ENCODE measurements at regions not wholly inside any gene's neighbourhood (a gene's known extent, or its start where the extent isn't known, plus 50 kb on each side); places are given as distances from the start of the nearest gene placed in this dataset.

DNA sequence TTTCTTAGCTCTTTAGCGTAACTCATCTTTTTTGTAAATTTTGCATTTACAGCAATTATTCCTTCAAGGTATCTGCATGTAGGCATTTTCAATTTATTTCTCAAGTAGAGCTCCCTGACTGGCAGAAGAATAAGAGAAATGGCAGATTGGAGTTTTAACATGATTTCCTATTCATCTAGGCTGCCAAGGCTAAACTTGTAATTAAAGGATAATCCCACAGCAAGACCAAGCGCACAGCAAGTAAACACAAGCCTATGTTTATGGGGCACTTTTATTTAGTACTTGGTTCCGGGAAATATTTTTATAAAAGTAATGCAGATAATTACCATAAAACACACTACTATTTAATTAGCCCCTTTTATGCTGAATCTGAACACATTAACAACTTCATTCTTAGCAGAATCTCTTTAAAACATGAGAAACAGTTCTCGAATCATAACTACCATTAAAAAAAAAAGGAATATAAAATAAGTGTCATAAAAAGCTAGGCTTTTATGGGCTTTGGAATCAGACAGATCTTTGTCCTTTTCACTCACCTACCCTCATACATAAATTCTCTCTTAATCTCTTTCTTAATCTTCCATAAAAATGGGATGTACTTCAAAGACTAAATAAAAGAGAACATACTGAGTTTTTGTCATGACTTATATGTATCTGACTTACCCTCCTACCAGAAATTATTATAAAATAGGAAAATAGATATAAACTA lies 961.6 kb upstream of the MIR17HG start:
- TF ChIP-seq, protein P1, sequence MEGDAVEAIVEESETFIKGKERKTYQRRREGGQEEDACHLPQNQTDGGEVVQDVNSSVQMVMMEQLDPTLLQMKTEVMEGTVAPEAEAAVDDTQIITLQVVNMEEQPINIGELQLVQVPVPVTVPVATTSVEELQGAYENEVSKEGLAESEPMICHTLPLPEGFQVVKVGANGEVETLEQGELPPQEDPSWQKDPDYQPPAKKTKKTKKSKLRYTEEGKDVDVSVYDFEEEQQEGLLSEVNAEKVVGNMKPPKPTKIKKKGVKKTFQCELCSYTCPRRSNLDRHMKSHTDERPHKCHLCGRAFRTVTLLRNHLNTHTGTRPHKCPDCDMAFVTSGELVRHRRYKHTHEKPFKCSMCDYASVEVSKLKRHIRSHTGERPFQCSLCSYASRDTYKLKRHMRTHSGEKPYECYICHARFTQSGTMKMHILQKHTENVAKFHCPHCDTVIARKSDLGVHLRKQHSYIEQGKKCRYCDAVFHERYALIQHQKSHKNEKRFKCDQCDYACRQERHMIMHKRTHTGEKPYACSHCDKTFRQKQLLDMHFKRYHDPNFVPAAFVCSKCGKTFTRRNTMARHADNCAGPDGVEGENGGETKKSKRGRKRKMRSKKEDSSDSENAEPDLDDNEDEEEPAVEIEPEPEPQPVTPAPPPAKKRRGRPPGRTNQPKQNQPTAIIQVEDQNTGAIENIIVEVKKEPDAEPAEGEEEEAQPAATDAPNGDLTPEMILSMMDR (IDR thresholded peaks at IDR 0.05; ENCODE audit: low read depth, low read length) = no peak
- TF ChIP-seq EZH2phosphoT487 (IDR thresholded peaks at IDR 0.05; ENCODE audit: low read depth) = no peak

Measured in OCI-LY3 (cell line).